HEK293 (cell line): ENCODE measurements at regions not wholly inside any gene's neighbourhood (a gene's known extent, or its start where the extent isn't known, plus 50 kb on each side); places are given as distances from the start of the nearest gene placed in this dataset.

Experiments used
- CTCF ChIA-PET: fragments of 350-600 bp; formaldehyde crosslinking; extraction: SDS; loops from one replicate; lab custom pipeline; 2021; ENCODE audit warnings: antibody characterized with exemption; lab: Yijun Ruan, JAX
- POLR2A ChIA-PET: fragments of 300-600 bp; formaldehyde crosslinking; extraction: SDS; loops from one replicate; lab custom pipeline; 2020; ENCODE audit warnings: antibody characterized with exemption, inconsistent platforms; lab: Yijun Ruan, JAX
- H3K27ac ChIP-seq: fragments of 200-500 bp; sonication (Bioruptor generic); 2 replicates; pipeline ENCODE4 v1.5.1; 2014; ENCODE audit warnings: low read depth, low read length, control low read depth, inconsistent platforms; ENCODE audit errors: extremely low read depth
- H3K36me3 ChIP-seq, 2 experiments: fragments of 200-500 bp in 1 of 2; sonication (Bioruptor generic) in 1 of 2; 1 replicate in 1 of 2; 2 replicates in 1 of 2; pipeline ENCODE4 v1.5.1; 2014 to 2017; ENCODE audit warnings: inconsistent platforms in 2 of 2, low read length in 2 of 2; ENCODE audit not compliant: control insufficient read depth in 2 of 2, insufficient read depth in 1 of 2
- H3K4me1 ChIP-seq: fragments of 200-500 bp; sonication (Bioruptor generic); 2 replicates; pipeline ENCODE4 v1.5.1; 2014; ENCODE audit warnings: mild to moderate bottlenecking, low read length, inconsistent platforms; ENCODE audit not compliant: control insufficient read depth, insufficient read depth
- H3K4me3 ChIP-seq: 2 replicates; pipeline ENCODE4 v1.5.1; 2011; ENCODE audit warnings: low read depth, mild to moderate bottlenecking, control low read depth, low read length, moderate library complexity
- H3K9me3 ChIP-seq: fragments of 200-500 bp; sonication (Bioruptor generic); 2 replicates; pipeline ENCODE4 v1.5.1; 2014; ENCODE audit warnings: low read depth, low read length, inconsistent platforms; ENCODE audit not compliant: control insufficient read depth, insufficient read depth
- BCL11A ChIP-seq: fragments of 450-650 bp; formaldehyde crosslinking; IDR thresholded peaks from 2 replicates; pipeline ENCODE4 v1.5.1; 2016; ENCODE audit warnings: low read depth, missing biosample characterization, missing genetic modification characterization
- HOXA7 ChIP-seq: sonication (generic); formaldehyde crosslinking; IDR thresholded peaks from 2 replicates; pipeline ENCODE4 v1.8.1; 2022; ENCODE audit warnings: missing genetic modification reagents, borderline replicate concordance
- KLF17 ChIP-seq: fragments of 450-650 bp; formaldehyde crosslinking; IDR thresholded peaks from 2 replicates; pipeline ENCODE4 v1.5.1; 2016; ENCODE audit warnings: missing biosample characterization, missing genetic modification characterization
- SP3 ChIP-seq: fragments of 450-650 bp; formaldehyde crosslinking; IDR thresholded peaks from 2 replicates; pipeline ENCODE4 v1.5.1; 2016; ENCODE audit warnings: missing biosample characterization, missing genetic modification characterization
- ZBTB17 ChIP-seq: fragments of 450-650 bp; formaldehyde crosslinking; IDR thresholded peaks from 2 replicates; pipeline ENCODE4 v1.5.1; 2016; ENCODE audit warnings: missing biosample characterization, missing genetic modification characterization
- ZFHX2 ChIP-seq: fragments of 450-650 bp; formaldehyde crosslinking; conservative IDR thresholded peaks from 2 replicates; pipeline ENCODE4 v1.5.1; 2016; ENCODE audit warnings: missing biosample characterization, missing genetic modification characterization
- ZFP37 ChIP-seq: fragments of 450-650 bp; formaldehyde crosslinking; IDR thresholded peaks from 2 replicates; pipeline ENCODE4 v1.5.1; 2016; ENCODE audit warnings: missing biosample characterization, missing genetic modification characterization
- ZFP69B ChIP-seq: fragments of 450-650 bp; formaldehyde crosslinking; IDR thresholded peaks from 2 replicates; pipeline ENCODE4 v1.5.1; 2016; ENCODE audit warnings: missing biosample characterization, missing genetic modification characterization
- ZNF114 ChIP-seq: fragments of 450-650 bp; formaldehyde crosslinking; IDR thresholded peaks from 2 replicates; pipeline ENCODE4 v1.5.0; 2017; ENCODE audit warnings: missing biosample characterization, missing genetic modification characterization
- ZNF175 ChIP-seq: fragments of 450-650 bp; formaldehyde crosslinking; IDR thresholded peaks from 2 replicates; pipeline ENCODE4 v1.5.1; 2016; ENCODE audit warnings: missing biosample characterization, missing genetic modification characterization
- ZNF292 ChIP-seq: fragments of 450-650 bp; formaldehyde crosslinking; IDR thresholded peaks from 2 replicates; pipeline ENCODE4 v1.5.1; 2016; ENCODE audit warnings: low read depth, missing biosample characterization, missing genetic modification characterization, borderline replicate concordance
- ZNF335 ChIP-seq: fragments of 450-650 bp; formaldehyde crosslinking; conservative IDR thresholded peaks from 2 replicates; pipeline ENCODE4 v1.5.1; 2016; ENCODE audit warnings: missing biosample characterization, missing genetic modification characterization
- ZNF488 ChIP-seq: fragments of 450-650 bp; formaldehyde crosslinking; IDR thresholded peaks from 2 replicates; pipeline ENCODE4 v1.5.1; 2016; ENCODE audit warnings: missing biosample characterization, missing genetic modification characterization
- ZNF544 ChIP-seq: fragments of 450-650 bp; formaldehyde crosslinking; IDR thresholded peaks from 2 replicates; pipeline ENCODE4 v1.5.0; 2017; ENCODE audit warnings: missing biosample characterization, missing genetic modification characterization
- ZNF548 ChIP-seq: fragments of 450-650 bp; formaldehyde crosslinking; IDR thresholded peaks from 2 replicates; pipeline ENCODE4 v1.5.1; 2016; ENCODE audit warnings: missing biosample characterization, missing genetic modification characterization
- ZNF600 ChIP-seq: fragments of 450-650 bp; formaldehyde crosslinking; IDR thresholded peaks from 2 replicates; pipeline ENCODE4 v1.5.1; 2016; ENCODE audit warnings: missing biosample characterization, missing genetic modification characterization
- ZNF658 ChIP-seq: fragments of 450-650 bp; formaldehyde crosslinking; IDR thresholded peaks from 2 replicates; pipeline ENCODE4; 2016; ENCODE audit warnings: missing biosample characterization, missing genetic modification characterization
- ZNF843 ChIP-seq: fragments of 450-650 bp; formaldehyde crosslinking; IDR thresholded peaks from 2 replicates; pipeline ENCODE4 v1.5.1; 2016; ENCODE audit warnings: missing biosample characterization, missing genetic modification characterization
- TF ChIP-seq, protein P1 (sequence below): fragments of 450-650 bp; formaldehyde crosslinking; IDR thresholded peaks from 2 replicates; pipeline ENCODE4 v1.5.1; 2016; ENCODE audit warnings: missing biosample characterization, missing genetic modification characterization
- TF ChIP-seq, protein P2 (sequence below): fragments of 450-650 bp; IDR thresholded peaks from 2 replicates; pipeline ENCODE4 v1.5.1; 2018; ENCODE audit warnings: missing biosample characterization, missing genetic modification characterization
- TF ChIP-seq, protein P3 (sequence below): fragments of 450-650 bp; formaldehyde crosslinking; IDR thresholded peaks from 2 replicates; pipeline ENCODE4 v1.5.1; 2016; ENCODE audit warnings: missing biosample characterization, missing genetic modification characterization, low read depth

DNA sequence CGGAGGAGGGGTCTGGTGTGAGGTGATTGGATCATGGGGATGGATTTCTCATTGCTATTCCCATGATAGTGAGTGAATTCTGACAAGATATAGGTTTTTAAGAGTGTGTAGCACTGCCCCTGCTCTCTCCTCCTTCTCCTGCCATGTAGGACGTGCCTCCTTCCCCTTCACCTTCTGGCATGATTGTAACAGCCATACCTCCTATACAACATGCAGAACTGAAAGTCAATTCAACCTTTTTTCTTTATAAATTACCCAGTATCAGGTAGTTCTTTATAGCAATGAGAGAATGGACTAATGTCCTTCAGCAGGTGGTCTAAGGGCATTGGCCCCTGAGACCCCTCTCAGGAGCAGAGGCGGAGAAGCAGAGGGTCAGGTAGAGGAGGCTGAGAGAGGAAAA, 168.7 kb upstream of the ETV3 start (continued):
- TF ChIP-seq, protein P1, sequence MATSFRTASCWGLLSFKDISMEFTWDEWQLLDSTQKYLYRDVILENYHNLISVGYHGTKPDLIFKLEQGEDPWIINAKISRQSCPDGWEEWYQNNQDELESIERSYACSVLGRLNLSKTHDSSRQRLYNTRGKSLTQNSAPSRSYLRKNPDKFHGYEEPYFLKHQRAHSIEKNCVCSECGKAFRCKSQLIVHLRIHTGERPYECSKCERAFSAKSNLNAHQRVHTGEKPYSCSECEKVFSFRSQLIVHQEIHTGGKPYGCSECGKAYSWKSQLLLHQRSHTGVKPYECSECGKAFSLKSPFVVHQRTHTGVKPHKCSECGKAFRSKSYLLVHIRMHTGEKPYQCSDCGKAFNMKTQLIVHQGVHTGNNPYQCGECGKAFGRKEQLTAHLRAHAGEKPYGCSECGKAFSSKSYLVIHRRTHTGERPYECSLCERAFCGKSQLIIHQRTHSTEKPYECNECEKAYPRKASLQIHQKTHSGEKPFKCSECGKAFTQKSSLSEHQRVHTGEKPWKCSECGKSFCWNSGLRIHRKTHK (tag by site-specific recombination): no peak
- TF ChIP-seq HOXA7 (CRISPR knock-in tag) (no peak), ZNF843 (tag by site-specific recombination) (no peak), SP3 (tag by site-specific recombination) (no peak), ZNF335 (tag by site-specific recombination) (no peak), ZBTB17 (tag by site-specific recombination) (no peak)

DNA sequence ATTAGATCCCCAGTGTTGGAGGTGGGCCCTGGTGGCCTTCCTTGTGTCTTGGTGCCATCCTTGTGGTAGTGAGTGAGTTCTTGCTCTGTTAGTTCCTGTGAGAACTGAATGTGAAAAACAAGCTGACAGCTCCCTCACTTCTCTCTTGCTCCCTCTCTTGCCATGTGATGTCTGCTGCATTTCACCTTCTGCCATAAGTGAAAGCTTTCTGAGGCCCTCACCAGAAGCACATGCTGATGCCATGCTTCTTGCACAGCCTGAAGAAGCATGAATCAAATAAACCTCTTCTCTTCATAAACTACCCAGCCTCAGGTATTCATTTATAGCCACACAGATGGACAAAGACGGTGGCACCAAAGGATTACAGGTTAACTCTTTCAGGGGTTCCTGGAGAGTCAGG, 166.1 kb upstream of the ETV3 start:
- Histone ChIP-seq H3K9me3 (no peaks in the 10 kb centered on the region), H3K4me1 (no peaks in the 10 kb centered on the region), H3K4me3 (no peak overlapping the region), H3K27ac (no peak overlapping the region), H3K36me3 (no peaks in the 10 kb centered on the region)
- TF ChIP-seq ZNF658 (tag by site-specific recombination) (no peak), ZFHX2 (no peak), SP3 (tag by site-specific recombination) (no peak), ZNF600 (no peak)
- TF ChIP-seq, protein P2, sequence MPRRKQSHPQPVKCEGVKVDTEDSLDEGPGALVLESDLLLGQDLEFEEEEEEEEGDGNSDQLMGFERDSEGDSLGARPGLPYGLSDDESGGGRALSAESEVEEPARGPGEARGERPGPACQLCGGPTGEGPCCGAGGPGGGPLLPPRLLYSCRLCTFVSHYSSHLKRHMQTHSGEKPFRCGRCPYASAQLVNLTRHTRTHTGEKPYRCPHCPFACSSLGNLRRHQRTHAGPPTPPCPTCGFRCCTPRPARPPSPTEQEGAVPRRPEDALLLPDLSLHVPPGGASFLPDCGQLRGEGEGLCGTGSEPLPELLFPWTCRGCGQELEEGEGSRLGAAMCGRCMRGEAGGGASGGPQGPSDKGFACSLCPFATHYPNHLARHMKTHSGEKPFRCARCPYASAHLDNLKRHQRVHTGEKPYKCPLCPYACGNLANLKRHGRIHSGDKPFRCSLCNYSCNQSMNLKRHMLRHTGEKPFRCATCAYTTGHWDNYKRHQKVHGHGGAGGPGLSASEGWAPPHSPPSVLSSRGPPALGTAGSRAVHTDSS: no peak
- TF ChIP-seq, protein P3, sequence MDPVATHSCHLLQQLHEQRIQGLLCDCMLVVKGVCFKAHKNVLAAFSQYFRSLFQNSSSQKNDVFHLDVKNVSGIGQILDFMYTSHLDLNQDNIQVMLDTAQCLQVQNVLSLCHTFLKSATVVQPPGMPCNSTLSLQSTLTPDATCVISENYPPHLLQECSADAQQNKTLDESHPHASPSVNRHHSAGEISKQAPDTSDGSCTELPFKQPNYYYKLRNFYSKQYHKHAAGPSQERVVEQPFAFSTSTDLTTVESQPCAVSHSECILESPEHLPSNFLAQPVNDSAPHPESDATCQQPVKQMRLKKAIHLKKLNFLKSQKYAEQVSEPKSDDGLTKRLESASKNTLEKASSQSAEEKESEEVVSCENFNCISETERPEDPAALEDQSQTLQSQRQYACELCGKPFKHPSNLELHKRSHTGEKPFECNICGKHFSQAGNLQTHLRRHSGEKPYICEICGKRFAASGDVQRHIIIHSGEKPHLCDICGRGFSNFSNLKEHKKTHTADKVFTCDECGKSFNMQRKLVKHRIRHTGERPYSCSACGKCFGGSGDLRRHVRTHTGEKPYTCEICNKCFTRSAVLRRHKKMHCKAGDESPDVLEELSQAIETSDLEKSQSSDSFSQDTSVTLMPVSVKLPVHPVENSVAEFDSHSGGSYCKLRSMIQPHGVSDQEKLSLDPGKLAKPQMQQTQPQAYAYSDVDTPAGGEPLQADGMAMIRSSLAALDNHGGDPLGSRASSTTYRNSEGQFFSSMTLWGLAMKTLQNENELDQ (tag by site-specific recombination): no peak
- POLR2A ChIA-PET: no interaction called here
- CTCF ChIA-PET: no interaction called here

DNA sequence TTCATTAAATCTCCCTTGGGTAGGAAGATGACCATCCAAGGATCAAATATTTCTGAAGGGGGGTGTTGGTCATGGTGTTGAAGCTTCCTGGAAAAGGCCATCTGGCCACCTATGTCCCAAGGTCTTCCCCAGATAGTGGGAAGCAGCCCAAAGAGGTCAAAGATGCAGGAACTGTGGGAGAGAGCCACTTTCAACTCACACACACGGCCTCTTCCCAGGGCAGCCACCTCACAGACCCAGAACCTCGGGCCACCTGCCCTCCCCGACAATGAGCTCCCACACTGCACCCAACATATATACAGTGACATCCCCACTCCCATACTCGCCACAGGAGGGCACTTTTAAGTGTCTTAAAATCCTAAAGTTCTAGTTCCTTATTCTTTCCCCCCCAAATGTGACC, 164.5 kb upstream of the ETV3 start:
- H3K9me3 ChIP-seq: no peaks in the 10 kb centered on the region
- H3K27ac ChIP-seq: no peak overlapping the region
- no peaks in the 10 kb centered on the region for H3K36me3 ChIP-seq
- ChIA-PET POLR2A (no interaction called here), CTCF (interaction anchor here (1.2 kb wide), 1 partner anchor 9 kb away, joined by 6 read pairs; no protein-coding TSS in a partner anchor)
- H3K4me3 ChIP-seq: no peak overlapping the region
- TF ChIP-seq ZNF114 (tag by site-specific recombination) (no peak), BCL11A (tag by site-specific recombination) (no peak), ZFHX2 (no peak), ZNF488 (tag by site-specific recombination) (no peak), ZNF292 (tag by site-specific recombination) (no peak), ZFP37 (tag by site-specific recombination) (no peak), ZNF548 (tag by site-specific recombination) (no peak), KLF17 (tag by site-specific recombination) (no peak), ZNF175 (no peak), ZFP69B (tag by site-specific recombination) (no peak), ZNF544 (no peak)
- H3K4me1 ChIP-seq: no peaks in the 10 kb centered on the region
